Testis (tissue), 2 donors: ENCODE measurements at regions not wholly inside any gene's neighbourhood (a gene's known extent, or its start where the extent isn't known, plus 50 kb on each side); places are given as distances from the start of the nearest gene placed in this dataset.

Experiments
- CTCF ChIP-seq, 3 experiments: fragments of 450-650 bp in 2 of 3; fragments of 200-600 bp in 1 of 3; sonication (generic) in 1 of 3; IDR thresholded peaks; one replicate each; pipeline ENCODE4 v1.5.1; 2016 to 2019; ENCODE audit warnings: antibody characterized with exemption in 3 of 3, mild to moderate bottlenecking in 2 of 3, moderate library complexity in 1 of 3
- POLR2A ChIP-seq: fragments of 450-650 bp; IDR thresholded peaks from one replicate; pipeline ENCODE4 v1.6.1; 2017; ENCODE audit warnings: antibody characterized with exemption, mild to moderate bottlenecking, moderate library complexity

- TF ChIP-seq CTCF (IDR thresholded peaks at IDR 0.05): no peak
- no peak for TF ChIP-seq POLR2A
Observed at GRCh38 chr12:43120150-43120549, 431.9 kb downstream of the ADAMTS20 start.
